ENCODE measurements at regions not wholly inside any gene's neighbourhood (a gene's known extent, or its start where the extent isn't known, plus 50 kb on each side); places are given as distances from the start of the nearest gene placed in this dataset.

DNA sequence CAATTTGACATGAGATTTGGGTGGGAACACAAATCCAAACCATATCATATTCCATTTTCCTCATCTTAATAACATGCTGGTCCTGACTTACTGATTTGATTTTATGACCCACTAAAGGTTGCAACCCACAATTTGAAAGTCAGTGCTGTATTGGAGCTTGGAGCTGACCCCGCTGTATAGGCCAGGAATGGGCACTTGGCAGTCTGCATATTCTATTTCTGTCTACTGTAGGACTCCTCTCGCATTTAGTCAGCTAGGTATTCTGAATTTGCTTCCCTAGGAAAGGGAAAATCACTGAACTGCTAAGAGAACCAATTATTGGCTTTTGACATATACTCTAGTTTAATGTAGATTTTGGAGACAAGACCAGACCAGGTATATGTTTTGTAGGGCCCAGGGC lies 157.0 kb downstream of the MFSD1 start:
- TF ChIP-seq, protein P1, sequence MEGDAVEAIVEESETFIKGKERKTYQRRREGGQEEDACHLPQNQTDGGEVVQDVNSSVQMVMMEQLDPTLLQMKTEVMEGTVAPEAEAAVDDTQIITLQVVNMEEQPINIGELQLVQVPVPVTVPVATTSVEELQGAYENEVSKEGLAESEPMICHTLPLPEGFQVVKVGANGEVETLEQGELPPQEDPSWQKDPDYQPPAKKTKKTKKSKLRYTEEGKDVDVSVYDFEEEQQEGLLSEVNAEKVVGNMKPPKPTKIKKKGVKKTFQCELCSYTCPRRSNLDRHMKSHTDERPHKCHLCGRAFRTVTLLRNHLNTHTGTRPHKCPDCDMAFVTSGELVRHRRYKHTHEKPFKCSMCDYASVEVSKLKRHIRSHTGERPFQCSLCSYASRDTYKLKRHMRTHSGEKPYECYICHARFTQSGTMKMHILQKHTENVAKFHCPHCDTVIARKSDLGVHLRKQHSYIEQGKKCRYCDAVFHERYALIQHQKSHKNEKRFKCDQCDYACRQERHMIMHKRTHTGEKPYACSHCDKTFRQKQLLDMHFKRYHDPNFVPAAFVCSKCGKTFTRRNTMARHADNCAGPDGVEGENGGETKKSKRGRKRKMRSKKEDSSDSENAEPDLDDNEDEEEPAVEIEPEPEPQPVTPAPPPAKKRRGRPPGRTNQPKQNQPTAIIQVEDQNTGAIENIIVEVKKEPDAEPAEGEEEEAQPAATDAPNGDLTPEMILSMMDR (IDR thresholded peaks at IDR 0.05 in 2 of 3, conservative IDR thresholded peaks at IDR 0.05 in 1 of 3; ENCODE audit: borderline replicate concordance in 1 of 3, insufficient read depth in 1 of 3, low read depth in 2 of 3, low read length in 2 of 3) = no peak
- TF ChIP-seq TCF7L2 (IDR thresholded peaks at IDR 0.05; ENCODE audit: borderline replicate concordance, extremely low read depth, insufficient read depth, insufficient read length) (no peak), POLR2AphosphoS5 (IDR thresholded peaks at IDR 0.05; ENCODE audit: low read depth, low read length) (no peak), POLR2A (IDR thresholded peaks at IDR 0.05; ENCODE audit: borderline replicate concordance, extremely low read depth, insufficient read depth, insufficient read length) (no peak), SIN3A (IDR thresholded peaks at IDR 0.05; ENCODE audit: low read depth) (no peak), ZNF274 (IDR thresholded peaks at IDR 0.05; ENCODE audit: low read depth, low read length) (no peak), EZH2 (IDR thresholded peaks at IDR 0.05) (no peak), EZH2phosphoT487 (IDR thresholded peaks at IDR 0.05; ENCODE audit: borderline replicate concordance) (no peak), RAD21 (IDR thresholded peaks at IDR 0.05; ENCODE audit: low read depth) (no peak)
- TF ChIP-seq, protein P2, sequence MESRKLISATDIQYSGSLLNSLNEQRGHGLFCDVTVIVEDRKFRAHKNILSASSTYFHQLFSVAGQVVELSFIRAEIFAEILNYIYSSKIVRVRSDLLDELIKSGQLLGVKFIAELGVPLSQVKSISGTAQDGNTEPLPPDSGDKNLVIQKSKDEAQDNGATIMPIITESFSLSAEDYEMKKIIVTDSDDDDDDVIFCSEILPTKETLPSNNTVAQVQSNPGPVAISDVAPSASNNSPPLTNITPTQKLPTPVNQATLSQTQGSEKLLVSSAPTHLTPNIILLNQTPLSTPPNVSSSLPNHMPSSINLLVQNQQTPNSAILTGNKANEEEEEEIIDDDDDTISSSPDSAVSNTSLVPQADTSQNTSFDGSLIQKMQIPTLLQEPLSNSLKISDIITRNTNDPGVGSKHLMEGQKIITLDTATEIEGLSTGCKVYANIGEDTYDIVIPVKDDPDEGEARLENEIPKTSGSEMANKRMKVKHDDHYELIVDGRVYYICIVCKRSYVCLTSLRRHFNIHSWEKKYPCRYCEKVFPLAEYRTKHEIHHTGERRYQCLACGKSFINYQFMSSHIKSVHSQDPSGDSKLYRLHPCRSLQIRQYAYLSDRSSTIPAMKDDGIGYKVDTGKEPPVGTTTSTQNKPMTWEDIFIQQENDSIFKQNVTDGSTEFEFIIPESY (IDR thresholded peaks at IDR 0.05; ENCODE audit: extremely low read depth, insufficient replicate concordance, low read length) = no peak
- TF ChIP-seq, protein P3, sequence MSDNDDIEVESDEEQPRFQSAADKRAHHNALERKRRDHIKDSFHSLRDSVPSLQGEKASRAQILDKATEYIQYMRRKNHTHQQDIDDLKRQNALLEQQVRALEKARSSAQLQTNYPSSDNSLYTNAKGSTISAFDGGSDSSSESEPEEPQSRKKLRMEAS (IDR thresholded peaks at IDR 0.05) = no peak

Data from HCT116 (cell line).